GM20431 (cell line): ENCODE measurements at regions not wholly inside any gene's neighbourhood (a gene's known extent, or its start where the extent isn't known, plus 50 kb on each side); places are given as distances from the start of the nearest gene placed in this dataset.

Source experiments
- in situ Hi-C: fragments of 300-500 bp; cut with MseI, MboI; formaldehyde crosslinking; loops from one replicate; pipeline ENCODE4 v1.15.0; 2020; ENCODE audit warnings: low sequenced_read_pairs; ENCODE audit not compliant: unreplicated experiment

DNA sequence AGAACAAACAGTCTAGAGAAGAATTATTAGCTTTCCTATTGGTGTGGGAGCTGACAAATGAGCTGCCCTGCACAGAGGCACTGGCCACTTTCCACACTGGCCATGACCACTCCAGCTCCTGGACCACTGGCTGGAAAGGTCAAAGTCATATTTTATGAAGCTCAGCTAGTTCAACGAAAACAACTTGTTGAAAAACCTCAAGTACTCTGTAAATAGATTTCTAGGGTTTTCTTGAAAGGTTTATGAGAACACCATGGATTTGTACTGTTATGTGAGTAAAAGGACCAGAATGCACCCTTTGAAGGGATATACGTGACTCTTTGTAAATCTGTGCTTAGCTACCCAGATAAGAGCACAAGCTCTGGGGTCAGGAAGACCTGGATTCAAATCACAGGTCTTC lies 54.5 kb upstream of the FGGY start:
- in situ Hi-C loops, result no loop called here

DNA sequence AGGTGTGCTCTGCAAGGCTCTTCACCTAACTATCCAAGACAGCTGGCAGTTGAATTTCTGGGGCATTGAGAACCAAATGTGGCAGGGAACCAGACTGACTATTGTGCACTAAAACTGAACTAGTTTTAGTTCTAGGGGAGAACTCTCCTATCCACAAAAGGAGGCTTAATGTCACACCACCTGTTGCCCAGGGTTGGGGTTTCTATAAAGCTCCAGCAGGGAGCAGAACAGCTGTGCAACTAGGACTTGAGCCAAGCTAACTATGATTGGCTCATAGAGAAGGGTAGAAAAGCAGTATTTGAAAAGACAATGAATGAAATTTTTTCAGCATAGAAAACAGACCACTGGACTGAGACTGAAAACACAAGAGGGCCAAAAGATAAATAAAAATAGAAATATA lies 53.3 kb upstream of the FGGY start:
- in situ Hi-C loops, result no loop called here

DNA sequence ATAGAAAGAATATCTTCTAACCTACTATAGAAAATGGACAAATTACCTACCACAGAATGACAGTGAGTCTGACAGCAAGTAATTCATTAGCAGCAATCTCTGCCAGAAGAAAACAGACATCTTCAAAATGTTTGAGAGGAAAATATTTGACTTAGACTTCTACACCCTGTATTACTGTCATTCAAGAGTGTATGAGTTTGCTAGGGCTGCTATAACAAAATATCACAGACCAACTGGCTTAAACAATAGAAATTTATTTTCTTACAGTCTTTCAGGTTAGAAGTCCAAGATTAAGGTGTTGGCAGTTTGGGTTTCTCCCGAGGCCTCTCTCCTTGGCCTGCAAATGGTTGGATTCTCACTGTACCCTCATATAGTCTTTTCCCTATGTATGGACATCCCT lies 52.9 kb upstream of the FGGY start:
- in situ Hi-C loops, result no loop called here

DNA sequence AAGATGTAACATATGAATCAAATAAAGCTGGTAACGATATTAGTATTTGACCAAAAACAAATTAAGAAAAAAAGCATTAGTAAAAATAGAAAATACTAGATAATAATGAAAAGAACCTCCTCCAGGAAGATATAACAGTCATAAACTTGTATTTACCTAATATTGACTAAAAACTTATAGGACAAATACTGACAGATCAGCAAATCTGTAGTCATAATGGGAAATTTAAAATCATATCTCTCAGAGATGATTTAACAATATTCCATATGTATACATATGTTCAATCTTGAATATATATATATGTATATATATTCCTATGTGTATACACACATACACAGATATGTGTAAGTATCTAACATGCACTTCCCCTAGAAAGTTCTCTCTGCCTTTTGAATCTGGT lies 52.0 kb upstream of the FGGY start:
- in situ Hi-C loops, result no loop called here
